ENCODE measurements at regions not wholly inside any gene's neighbourhood (a gene's known extent, or its start where the extent isn't known, plus 50 kb on each side); places are given as distances from the start of the nearest gene placed in this dataset.

DNA sequence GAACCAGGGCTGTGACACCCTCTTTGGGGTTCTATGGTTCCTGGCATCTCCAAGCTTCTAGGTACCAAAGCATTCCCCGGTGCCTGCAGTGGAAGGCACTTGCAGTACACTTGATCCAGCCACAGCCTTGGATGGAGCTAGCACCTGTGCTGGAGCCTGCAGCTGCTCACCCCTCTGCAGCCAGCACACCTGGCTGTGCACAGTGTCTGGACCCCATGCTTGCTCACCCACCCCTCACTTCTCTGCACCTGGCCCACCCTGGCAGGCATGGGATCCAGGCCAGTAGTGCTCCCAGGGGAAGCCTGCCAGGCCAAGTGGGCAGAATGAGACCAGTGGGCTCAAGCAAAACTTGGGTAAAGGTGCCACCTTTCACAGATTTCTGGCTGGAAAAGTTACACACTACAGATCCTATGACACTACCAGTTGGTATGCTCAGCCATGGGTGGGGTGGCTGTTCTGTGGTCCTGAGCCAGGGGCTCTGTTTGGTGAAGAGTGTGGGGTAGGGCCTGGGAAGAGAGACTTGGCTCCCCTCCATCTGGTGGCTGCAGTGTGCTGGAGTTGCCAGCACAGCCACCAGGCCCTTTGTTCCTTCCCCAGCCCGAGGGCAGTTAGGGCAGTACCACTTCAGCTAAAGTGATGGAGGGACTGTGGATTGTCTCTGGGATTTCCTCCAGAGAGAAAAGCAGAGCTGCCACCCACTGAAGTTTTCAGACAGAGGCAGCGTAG lies 157.8 kb upstream of the LRRC7 start:
- peaks cover 0 to 20% of the 10 kb centered on the region in 2 experiments for H3K9me3 ChIP-seq (ENCODE audit: control insufficient read depth in 1 of 2, insufficient read depth in 1 of 2, low read length in 2 of 2)
- intact Hi-C loops (cut with DNase I, micrococcal nuclease) = no loop called here
- no peak overlapping the region for H3K4me3 Mint-ChIP-seq
- no peak overlapping the region for H3K4me3 ChIP-seq (ENCODE audit: low read length)
- H3K27me3 ChIP-seq (ENCODE audit: control insufficient read depth in 1 of 2, insufficient read depth in 2 of 2, low read length in 2 of 2) = no peaks in the 10 kb centered on the region
- H3K27ac Mint-ChIP-seq = no peak overlapping the region
- no peaks in the 10 kb centered on the region for H3K27me3 Mint-ChIP-seq
- ATAC-seq (ENCODE audit: poor library complexity) = no peak
- TF ChIP-seq, protein P1, sequence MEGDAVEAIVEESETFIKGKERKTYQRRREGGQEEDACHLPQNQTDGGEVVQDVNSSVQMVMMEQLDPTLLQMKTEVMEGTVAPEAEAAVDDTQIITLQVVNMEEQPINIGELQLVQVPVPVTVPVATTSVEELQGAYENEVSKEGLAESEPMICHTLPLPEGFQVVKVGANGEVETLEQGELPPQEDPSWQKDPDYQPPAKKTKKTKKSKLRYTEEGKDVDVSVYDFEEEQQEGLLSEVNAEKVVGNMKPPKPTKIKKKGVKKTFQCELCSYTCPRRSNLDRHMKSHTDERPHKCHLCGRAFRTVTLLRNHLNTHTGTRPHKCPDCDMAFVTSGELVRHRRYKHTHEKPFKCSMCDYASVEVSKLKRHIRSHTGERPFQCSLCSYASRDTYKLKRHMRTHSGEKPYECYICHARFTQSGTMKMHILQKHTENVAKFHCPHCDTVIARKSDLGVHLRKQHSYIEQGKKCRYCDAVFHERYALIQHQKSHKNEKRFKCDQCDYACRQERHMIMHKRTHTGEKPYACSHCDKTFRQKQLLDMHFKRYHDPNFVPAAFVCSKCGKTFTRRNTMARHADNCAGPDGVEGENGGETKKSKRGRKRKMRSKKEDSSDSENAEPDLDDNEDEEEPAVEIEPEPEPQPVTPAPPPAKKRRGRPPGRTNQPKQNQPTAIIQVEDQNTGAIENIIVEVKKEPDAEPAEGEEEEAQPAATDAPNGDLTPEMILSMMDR (IDR thresholded peaks at IDR 0.05) = no peak
- no peaks in the 10 kb centered on the region for H3K4me1 Mint-ChIP-seq (ENCODE audit: low read depth)
- H3K4me1 ChIP-seq (ENCODE audit: insufficient read depth, low read length) = no peaks in the 10 kb centered on the region
- ChIA-PET POLR2A (no interaction called here), CTCF (no interaction called here)
- H3K9me3 Mint-ChIP-seq = peaks cover 5% of the 10 kb centered on the region
- DNase-seq = no peak
- H3K27ac ChIP-seq (ENCODE audit: low read depth in 1 of 2, low read length in 2 of 2) = no peak overlapping the region
- H3K36me3 ChIP-seq (ENCODE audit: insufficient read depth, low read length) = no peaks in the 10 kb centered on the region
- H3K36me3 Mint-ChIP-seq (ENCODE audit: low read depth) = no peaks in the 10 kb centered on the region

DNA sequence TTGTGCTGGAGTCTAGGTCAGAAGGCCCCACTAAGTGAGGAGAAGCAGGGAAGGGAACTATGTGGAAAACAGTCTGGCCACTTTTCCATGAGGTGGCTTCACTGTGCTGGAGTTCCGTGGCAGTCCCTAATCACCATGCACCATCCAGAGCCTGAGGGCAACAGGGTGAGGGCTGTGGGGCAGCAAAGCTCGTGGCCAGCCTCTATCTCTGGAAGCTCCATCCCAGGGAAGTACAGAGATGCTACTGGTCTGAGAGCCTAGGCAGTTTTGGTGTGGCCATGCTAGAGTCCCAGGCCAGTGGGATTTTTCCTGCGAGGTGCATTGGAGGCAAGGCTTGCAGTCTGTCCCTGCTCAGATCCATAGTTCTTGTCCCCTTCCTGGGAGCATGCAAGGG lies 157.3 kb upstream of the LRRC7 start:
- ChIA-PET CTCF (no interaction called here), POLR2A (no interaction called here)
- peaks cover 6% of the 10 kb centered on the region for H3K9me3 Mint-ChIP-seq
- Histone ChIP-seq H3K4me3 (ENCODE audit: low read length) (no peak overlapping the region), H3K27ac (ENCODE audit: low read depth in 1 of 2, low read length in 2 of 2) (no peak overlapping the region), H3K27me3 (ENCODE audit: control insufficient read depth in 1 of 2, insufficient read depth in 2 of 2, low read length in 2 of 2) (no peaks in the 10 kb centered on the region), H3K36me3 (ENCODE audit: insufficient read depth, low read length) (no peaks in the 10 kb centered on the region), H3K4me1 (ENCODE audit: insufficient read depth, low read length) (no peaks in the 10 kb centered on the region), H3K9me3 (ENCODE audit: control insufficient read depth in 1 of 2, insufficient read depth in 1 of 2, low read length in 2 of 2) (peaks cover 0 to 20% of the 10 kb centered on the region in 2 experiments)
- ATAC-seq (ENCODE audit: poor library complexity) (no peak), DNase-seq (no peak)
- no peaks in the 10 kb centered on the region for H3K36me3 Mint-ChIP-seq (ENCODE audit: low read depth)
- TF ChIP-seq, protein P1 (IDR thresholded peaks at IDR 0.05) = no peak
- intact Hi-C loops (cut with DNase I, micrococcal nuclease) = no loop called here
- no peaks in the 10 kb centered on the region for H3K27me3 Mint-ChIP-seq
- H3K27ac Mint-ChIP-seq = no peak overlapping the region
- H3K4me1 Mint-ChIP-seq (ENCODE audit: low read depth) = no peaks in the 10 kb centered on the region
- no peak overlapping the region for H3K4me3 Mint-ChIP-seq

DNA sequence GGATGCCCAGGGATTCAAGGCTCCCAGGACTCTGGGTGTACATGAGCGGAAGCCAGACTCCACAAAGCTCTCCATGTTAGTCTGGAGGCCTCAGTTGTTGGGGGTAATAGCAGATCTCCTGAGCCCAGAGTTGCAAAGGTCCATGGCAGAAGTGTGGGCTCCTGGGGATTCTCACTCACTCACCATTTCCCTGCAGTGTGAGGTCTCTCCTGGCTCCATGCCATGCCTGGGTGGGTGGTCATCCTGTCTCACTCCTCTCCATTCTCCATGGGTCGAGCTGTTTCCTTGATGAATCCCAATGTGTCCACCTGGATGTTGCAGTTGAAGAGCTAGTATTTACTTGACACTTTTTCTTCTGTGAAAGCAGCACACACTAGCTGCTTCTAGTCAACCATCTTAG lies 156.8 kb upstream of the LRRC7 start:
- no peak for ATAC-seq (ENCODE audit: poor library complexity)
- intact Hi-C loops (cut with DNase I, micrococcal nuclease) = no loop called here
- H3K4me1 Mint-ChIP-seq (ENCODE audit: low read depth) = no peaks in the 10 kb centered on the region
- no peak overlapping the region for H3K27ac Mint-ChIP-seq
- H3K4me3 Mint-ChIP-seq = no peak overlapping the region
- DNase-seq = peak in 1 of 14 experiments; percentile 2
- Histone ChIP-seq H3K36me3 (ENCODE audit: insufficient read depth, low read length) (no peaks in the 10 kb centered on the region), H3K9me3 (ENCODE audit: control insufficient read depth in 1 of 2, insufficient read depth in 1 of 2, low read length in 2 of 2) (peaks cover 0 to 20% of the 10 kb centered on the region in 2 experiments), H3K4me3 (ENCODE audit: low read length) (no peak overlapping the region), H3K27me3 (ENCODE audit: control insufficient read depth in 1 of 2, insufficient read depth in 2 of 2, low read length in 2 of 2) (no peaks in the 10 kb centered on the region), H3K27ac (ENCODE audit: low read depth in 1 of 2, low read length in 2 of 2) (no peak overlapping the region), H3K4me1 (ENCODE audit: insufficient read depth, low read length) (no peaks in the 10 kb centered on the region)
- peaks cover 7% of the 10 kb centered on the region for H3K9me3 Mint-ChIP-seq
- TF ChIP-seq, protein P1 (IDR thresholded peaks at IDR 0.05) = no peak
- H3K27me3 Mint-ChIP-seq = no peaks in the 10 kb centered on the region
- ChIA-PET POLR2A (no interaction called here), CTCF (no interaction called here)
- H3K36me3 Mint-ChIP-seq (ENCODE audit: low read depth) = no peaks in the 10 kb centered on the region
